Mesendoderm (in vitro differentiated cells): ENCODE measurements at regions not wholly inside any gene's neighbourhood (a gene's known extent, or its start where the extent isn't known, plus 50 kb on each side); places are given as distances from the start of the nearest gene placed in this dataset.
A peak's percentile ranks its signal among the peaks of the same experiment; 100 is the strongest.
"Not testable (repeated sequence)": the region's sequence is repeated elsewhere in the genome, so short reads cannot be mapped to it uniquely, and the experiment has no call there.

Source experiments
- DNase-seq: peaks from one replicate; pipeline ENCODE4 v3.0.0; 2013
- H2AK5ac ChIP-seq: 2 replicates; pipeline ENCODE4 v1.6.1; 2013; ENCODE audit warnings: low read length, inconsistent platforms
- H2BK120ac ChIP-seq: 2 replicates; pipeline ENCODE4 v1.6.1; 2013; ENCODE audit warnings: low read depth, mild to moderate bottlenecking, low read length, moderate library complexity, mixed read lengths
- H2BK15ac ChIP-seq: replicated peaks from 2 replicates; pipeline ENCODE4 v1.6.1; 2013; ENCODE audit warnings: low read depth, mild to moderate bottlenecking, moderate library complexity
- H2BK5ac ChIP-seq: 2 replicates; pipeline ENCODE4 v1.6.1; 2013; ENCODE audit warnings: low read length, inconsistent platforms
- H3K18ac ChIP-seq: 2 replicates; pipeline ENCODE4 v1.6.1; 2013; ENCODE audit warnings: mild to moderate bottlenecking, low read length, mixed read lengths
- H3K23ac ChIP-seq: one replicate; pipeline ENCODE4 v1.6.1; 2013; ENCODE audit warnings: low read length
- H3K27ac ChIP-seq: 2 replicates; pipeline ENCODE4 v1.5.1; 2013; ENCODE audit warnings: low read depth, mild to moderate bottlenecking, inconsistent platforms, low read length, moderate library complexity
- H3K27me3 ChIP-seq: 2 replicates; pipeline ENCODE4 v1.6.1; 2013; ENCODE audit warnings: low read length, control low read depth, mild to moderate bottlenecking, inconsistent platforms; ENCODE audit not compliant: insufficient read depth, poor library complexity
- H3K36me3 ChIP-seq: 2 replicates; pipeline ENCODE4 v1.6.1; 2013; ENCODE audit warnings: low read length, inconsistent platforms; ENCODE audit not compliant: control insufficient read depth, insufficient read depth
- H3K4ac ChIP-seq: one replicate; pipeline ENCODE4 v1.6.1; 2013; ENCODE audit warnings: low read depth, mild to moderate bottlenecking, low read length, moderate library complexity
- H3K4me1 ChIP-seq: 2 replicates; pipeline ENCODE4 v1.6.1; 2013; ENCODE audit warnings: low read depth, low read length, inconsistent platforms; ENCODE audit not compliant: control insufficient read depth
- H3K4me2 ChIP-seq: 2 replicates; pipeline ENCODE4 v1.6.1; 2013; ENCODE audit warnings: low read length
- H3K4me3 ChIP-seq: 2 replicates; pipeline ENCODE4 v1.5.1; 2013; ENCODE audit warnings: mild to moderate bottlenecking, low read length
- H3K56ac ChIP-seq: one replicate; pipeline ENCODE4 v1.6.1; 2013; ENCODE audit warnings: low read length
- H3K79me1 ChIP-seq: 2 replicates; pipeline ENCODE4 v1.6.1; 2013; ENCODE audit warnings: low read length, inconsistent platforms
- H3K79me2 ChIP-seq: 2 replicates; pipeline ENCODE4 v1.6.1; 2013; ENCODE audit warnings: mild to moderate bottlenecking, low read length; ENCODE audit not compliant: control insufficient read depth, insufficient read depth
- H3K9ac ChIP-seq: 2 replicates; pipeline ENCODE4 v1.6.1; 2013; ENCODE audit warnings: low read length, inconsistent platforms
- H4K5ac ChIP-seq: one replicate; pipeline ENCODE4 v1.6.1; 2013; ENCODE audit warnings: low read length
- H4K8ac ChIP-seq: one replicate; pipeline ENCODE4 v1.6.1; 2013; ENCODE audit warnings: low read depth, mild to moderate bottlenecking, control low read depth, low read length, moderate library complexity
- WGBS: extraction: QIAGEN DNeasy Blood & Tissue Kit; methylation state at CpG from one replicate; pipeline ENCODE4 v1.1.7; 2013; ENCODE audit warnings: low lambda C conversion rate, missing lambda C conversion rate; ENCODE audit not compliant: insufficient coverage; ENCODE audit errors: extremely low coverage; 5-methylcytosine and 5-hydroxymethylcytosine counted together

DNA sequence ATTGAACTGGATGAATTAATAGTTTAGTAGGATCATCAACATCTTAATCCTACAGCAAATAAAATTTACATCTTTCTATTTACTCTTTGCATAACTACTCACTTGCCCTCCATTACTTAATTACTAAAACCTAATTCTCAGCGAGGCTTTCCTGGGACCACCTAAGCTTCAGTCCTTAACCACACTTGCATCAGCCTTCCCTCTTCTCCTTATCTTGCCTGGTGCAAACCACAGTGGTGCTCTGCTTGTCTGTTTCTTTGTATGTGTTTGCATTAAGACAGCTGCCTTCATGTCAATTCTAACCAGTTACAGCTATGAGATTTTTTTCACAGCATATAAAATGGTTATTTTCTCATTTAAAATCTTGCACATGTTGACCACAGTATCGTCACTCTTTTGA, 72.6 kb upstream of the ZNF92 start:
- Histone ChIP-seq H3K36me3 (no peaks in the 10 kb centered on the region), H3K4me3 (no peak overlapping the region), H3K79me1 (no peaks in the 10 kb centered on the region), H3K4ac (no peak overlapping the region), H3K4me1 (no peaks in the 10 kb centered on the region), H2AK5ac (no peak overlapping the region), H2BK15ac (no peak overlapping the region), H4K8ac (no peak overlapping the region), H3K23ac (no peak overlapping the region), H3K4me2 (no peak overlapping the region), H3K27me3 (no peaks in the 10 kb centered on the region), H3K56ac (no peak overlapping the region), H4K5ac (no peak overlapping the region), H3K79me2 (no peaks in the 10 kb centered on the region), H3K18ac (no peak overlapping the region), H3K27ac (no peak overlapping the region), H3K9ac (no peak overlapping the region), H2BK120ac (no peak overlapping the region), H2BK5ac (no peak overlapping the region)
- peak; percentile 58 for DNase-seq
- WGBS, result no CpG with 5 or more reads among the region's 2 CpGs

DNA sequence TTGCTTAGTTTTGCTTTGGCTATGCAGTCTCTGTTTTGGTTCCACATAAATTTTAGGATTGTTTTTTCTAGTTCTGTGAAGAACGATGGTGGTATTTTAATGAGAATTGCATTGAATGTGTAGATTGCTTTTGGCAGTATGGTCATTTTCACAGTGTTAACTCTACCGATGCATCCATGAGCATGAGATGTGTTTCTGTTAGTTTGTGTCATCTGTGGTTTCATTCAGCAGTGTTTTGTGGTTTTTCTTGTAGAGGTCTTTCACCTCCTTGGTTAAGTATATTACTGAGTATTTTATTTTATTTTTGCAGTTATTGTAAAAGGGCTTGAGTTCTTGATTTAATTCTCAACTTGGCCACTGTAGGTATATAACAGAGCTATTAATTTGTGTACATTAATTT, 78.2 kb upstream of the ZNF92 start:
- H2BK120ac ChIP-seq, result no peak overlapping the region
- H4K5ac ChIP-seq, result no peak overlapping the region
- no peak overlapping the region for H2BK15ac ChIP-seq
- H3K4me2 ChIP-seq, result no peak overlapping the region
- H3K18ac ChIP-seq, result no peak overlapping the region
- no peak overlapping the region for H2AK5ac ChIP-seq
- H3K4me3 ChIP-seq, result no peak overlapping the region
- H3K23ac ChIP-seq, result no peak overlapping the region
- no peaks in the 10 kb centered on the region for H3K27me3 ChIP-seq
- H3K4me1 ChIP-seq, result no peaks in the 10 kb centered on the region
- H3K79me2 ChIP-seq, result no peaks in the 10 kb centered on the region
- H4K8ac ChIP-seq, result no peak overlapping the region
- no peak overlapping the region for H2BK5ac ChIP-seq
- no peak overlapping the region for H3K27ac ChIP-seq
- H3K56ac ChIP-seq, result no peak overlapping the region
- H3K4ac ChIP-seq, result no peak overlapping the region
- H3K9ac ChIP-seq, result no peak overlapping the region
- no peaks in the 10 kb centered on the region for H3K79me1 ChIP-seq
- no CpG with 5 or more reads among the region's 2 CpGs for WGBS
- H3K36me3 ChIP-seq, result no peaks in the 10 kb centered on the region
- no peak for DNase-seq

DNA sequence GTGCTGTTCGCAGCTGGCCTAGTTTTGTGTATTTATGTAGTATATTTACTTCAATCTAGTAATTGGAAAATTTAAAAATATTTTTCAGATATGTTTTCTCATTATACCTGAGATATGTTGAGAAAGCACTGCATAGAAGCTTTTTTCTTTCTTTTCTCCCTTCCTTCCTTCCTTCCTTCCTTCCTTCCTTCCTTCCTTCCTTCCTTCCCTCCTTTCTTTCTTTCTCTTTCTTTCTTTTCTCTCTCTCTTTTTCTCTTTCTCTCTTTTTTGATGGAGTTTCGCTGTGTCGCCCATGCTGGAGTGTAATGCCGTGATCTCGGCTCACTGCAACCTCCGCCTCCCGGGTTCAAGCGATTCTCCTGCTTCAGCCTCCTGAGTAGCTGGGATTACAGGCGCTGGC, 83.3 kb upstream of the ZNF92 start:
- not testable (repeated sequence) for H3K18ac ChIP-seq, H3K4me3 ChIP-seq, H4K5ac ChIP-seq, H4K8ac ChIP-seq, H3K79me1 ChIP-seq, H3K36me3 ChIP-seq, H2AK5ac ChIP-seq, H2BK15ac ChIP-seq, H2BK5ac ChIP-seq, H3K23ac ChIP-seq, DNase-seq, H3K79me2 ChIP-seq, H3K56ac ChIP-seq, H2BK120ac ChIP-seq, H3K4ac ChIP-seq, H3K27ac ChIP-seq, H3K4me2 ChIP-seq, H3K9ac ChIP-seq, H3K4me1 ChIP-seq, H3K27me3 ChIP-seq
- no CpG with 5 or more reads among the region's 9 CpGs for WGBS

DNA sequence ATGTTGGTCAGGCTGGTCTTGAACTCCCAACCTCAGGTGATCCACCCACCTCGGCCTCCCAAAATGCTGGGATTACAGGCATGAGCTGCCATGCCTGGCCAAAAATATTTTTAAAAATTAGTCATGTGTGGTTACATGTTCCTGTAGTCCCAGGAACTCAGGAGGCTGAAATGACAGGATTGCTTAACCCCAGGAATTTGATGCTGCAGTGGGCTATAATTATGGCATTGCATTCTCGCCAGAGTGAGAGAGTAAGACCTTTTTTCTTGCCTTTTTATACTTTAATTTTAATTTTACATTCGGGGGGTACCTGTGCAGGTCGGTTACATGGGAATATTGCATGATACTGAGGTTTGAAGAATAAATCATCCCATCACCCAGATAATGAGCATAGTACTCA, 86.6 kb upstream of the ZNF92 start:
- no peak overlapping the region for H2BK120ac ChIP-seq
- no peak for DNase-seq
- no peak overlapping the region for H3K9ac ChIP-seq
- no peak overlapping the region for H3K23ac ChIP-seq
- no peak overlapping the region for H4K8ac ChIP-seq
- H2BK5ac ChIP-seq, result no peak overlapping the region
- no peak overlapping the region for H3K27ac ChIP-seq
- H2AK5ac ChIP-seq, result no peak overlapping the region
- H3K27me3 ChIP-seq, result no peaks in the 10 kb centered on the region
- no peaks in the 10 kb centered on the region for H3K4me1 ChIP-seq
- no peak overlapping the region for H3K4ac ChIP-seq
- H2BK15ac ChIP-seq, result no peak overlapping the region
- H3K79me2 ChIP-seq, result no peaks in the 10 kb centered on the region
- no peak overlapping the region for H3K18ac ChIP-seq
- H4K5ac ChIP-seq, result no peak overlapping the region
- peaks cover 1% of the 10 kb centered on the region for H3K79me1 ChIP-seq
- H3K36me3 ChIP-seq, result no peaks in the 10 kb centered on the region
- no peak overlapping the region for H3K56ac ChIP-seq
- H3K4me3 ChIP-seq, result no peak overlapping the region
- H3K4me2 ChIP-seq, result no peak overlapping the region
- WGBS, result no CpG with 5 or more reads among the region's 4 CpGs

DNA sequence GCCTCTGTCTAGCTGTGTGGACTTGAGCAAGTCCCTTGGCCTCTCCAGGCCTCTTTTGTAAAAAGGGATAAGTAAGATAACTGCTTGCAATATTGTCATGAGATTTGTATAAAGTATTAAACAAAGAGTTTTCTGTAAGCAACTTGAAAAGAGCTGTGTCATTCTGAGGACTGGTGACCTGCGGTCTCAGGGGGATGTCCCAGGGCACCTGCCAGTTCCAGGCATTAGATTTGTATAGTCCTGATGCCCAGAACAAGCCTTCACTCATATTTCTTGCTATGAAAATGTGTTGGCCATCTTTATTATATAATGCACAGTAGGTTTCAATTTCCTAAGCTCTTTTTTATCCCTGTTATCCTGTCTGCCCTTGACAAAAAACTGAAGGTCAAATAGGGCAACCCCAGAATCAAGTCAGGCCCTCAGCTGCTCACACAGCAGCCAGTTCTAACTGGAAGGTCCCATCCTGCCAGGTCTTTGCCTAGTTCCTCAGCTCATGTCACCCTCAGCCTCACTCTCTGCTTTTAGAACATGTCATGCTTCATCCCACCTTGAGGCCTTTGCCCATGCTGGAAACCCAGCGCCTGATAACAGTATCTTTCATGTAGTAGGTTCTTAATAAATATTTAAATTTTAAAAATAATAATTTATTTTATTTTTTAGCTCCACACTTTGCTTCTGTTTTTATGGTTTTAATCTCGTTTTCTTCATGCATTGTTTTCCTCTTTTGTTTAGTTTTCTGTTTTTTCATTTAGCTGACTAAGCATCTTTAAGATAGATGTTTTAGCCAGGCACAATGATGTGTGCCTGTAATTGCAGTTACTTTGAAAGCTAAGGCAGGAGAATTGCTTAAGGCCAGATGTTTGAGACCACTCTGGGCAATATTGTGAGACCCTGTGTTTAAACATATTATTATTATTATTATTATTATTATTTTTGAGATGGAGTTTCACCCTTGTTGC, 87.5 kb upstream of the ZNF92 start:
- no peaks in the 10 kb centered on the region for H3K27me3 ChIP-seq
- peaks cover 1% of the 10 kb centered on the region for H3K79me1 ChIP-seq
- H3K79me2 ChIP-seq, result no peaks in the 10 kb centered on the region
- DNase-seq, result no peak
- H3K36me3 ChIP-seq, result no peaks in the 10 kb centered on the region
- no peak overlapping the region for H4K8ac ChIP-seq
- no peak overlapping the region for H4K5ac ChIP-seq
- no peak overlapping the region for H3K9ac ChIP-seq
- no peak overlapping the region for H3K4ac ChIP-seq
- H3K56ac ChIP-seq, result no peak overlapping the region
- no peak overlapping the region for H2BK5ac ChIP-seq
- H2BK120ac ChIP-seq, result no peak overlapping the region
- WGBS, result no CpG with 5 or more reads among the region's 3 CpGs
- H3K23ac ChIP-seq, result no peak overlapping the region
- no peak overlapping the region for H3K27ac ChIP-seq
- no peak overlapping the region for H3K18ac ChIP-seq
- no peak overlapping the region for H3K4me2 ChIP-seq
- H3K4me1 ChIP-seq, result no peaks in the 10 kb centered on the region
- no peak overlapping the region for H3K4me3 ChIP-seq
- no peak overlapping the region for H2AK5ac ChIP-seq
- H2BK15ac ChIP-seq, result no peak overlapping the region

DNA sequence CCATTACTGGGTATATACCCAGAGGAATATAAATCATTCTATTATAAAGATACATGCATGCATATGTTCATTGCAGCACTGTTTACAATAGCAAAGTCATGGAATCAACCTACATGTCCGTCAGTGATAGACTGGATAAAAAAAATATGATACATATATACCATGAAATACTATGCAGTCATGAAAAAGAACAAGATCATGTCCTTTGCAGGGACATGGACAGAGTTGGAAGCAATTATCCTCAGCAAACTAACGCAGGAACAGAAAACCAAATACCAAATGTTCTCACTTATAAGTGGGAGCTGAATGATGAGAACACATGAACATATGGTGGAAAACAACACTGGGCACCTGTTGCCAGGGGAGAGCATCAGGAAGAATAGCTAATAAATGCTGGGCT, 88.4 kb upstream of the ZNF92 start:
- not testable (repeated sequence) for H3K4me1 ChIP-seq, H3K4me3 ChIP-seq, H3K4ac ChIP-seq, H3K79me2 ChIP-seq, H2BK120ac ChIP-seq, H3K27ac ChIP-seq, H3K36me3 ChIP-seq, H4K8ac ChIP-seq, H3K9ac ChIP-seq, H3K4me2 ChIP-seq, H2AK5ac ChIP-seq, H3K79me1 ChIP-seq, H3K23ac ChIP-seq, H3K56ac ChIP-seq, H3K18ac ChIP-seq, H4K5ac ChIP-seq, H3K27me3 ChIP-seq, DNase-seq, H2BK5ac ChIP-seq, H2BK15ac ChIP-seq
- WGBS, result no CpG with 5 or more reads among the region's 2 CpGs
